ENCODE measurements at regions not wholly inside any gene's neighbourhood (a gene's known extent, or its start where the extent isn't known, plus 50 kb on each side); places are given as distances from the start of the nearest gene placed in this dataset.

GRCh38 chr2:236935083-236935482 lies 150.6 kb upstream of the COPS8 start:
- no peak for FAIRE-seq
- DNase-seq (ENCODE audit: insufficient read length, low spot score) = no peak
- TF ChIP-seq CTCF (IDR thresholded peaks at IDR 0.05; ENCODE audit: insufficient read depth, missing control alignments) = no peak

GRCh38 chr2:236935631-236936445 lies 149.9 kb upstream of the COPS8 start:
- DNase-seq (ENCODE audit: insufficient read length, low spot score) (no peak), FAIRE-seq (no peak)
- no peak for TF ChIP-seq CTCF (IDR thresholded peaks at IDR 0.05; ENCODE audit: insufficient read depth, missing control alignments)

- no peak for FAIRE-seq
- DNase-seq (ENCODE audit: insufficient read length, low spot score) = no peak
- TF ChIP-seq CTCF (IDR thresholded peaks at IDR 0.05; ENCODE audit: insufficient read depth, missing control alignments) = no peak
Measured at GRCh38 chr2:236936446-236936940, 149.2 kb upstream of the COPS8 start.

GRCh38 chr2:236938126-236938525 lies 147.6 kb upstream of the COPS8 start:
- no peak for DNase-seq (ENCODE audit: insufficient read length, low spot score)
- FAIRE-seq = no peak
- no peak for TF ChIP-seq CTCF (IDR thresholded peaks at IDR 0.05; ENCODE audit: insufficient read depth, missing control alignments)

GRCh38 chr2:236939271-236939670 lies 146.4 kb upstream of the COPS8 start:
- no peak for TF ChIP-seq CTCF (IDR thresholded peaks at IDR 0.05; ENCODE audit: insufficient read depth, missing control alignments)
- no peak for FAIRE-seq
- no peak for DNase-seq (ENCODE audit: insufficient read length, low spot score)

GRCh38 chr2:236939721-236940231 lies 145.9 kb upstream of the COPS8 start:
- DNase-seq (ENCODE audit: insufficient read length, low spot score) = no peak
- no peak for TF ChIP-seq CTCF (IDR thresholded peaks at IDR 0.05; ENCODE audit: insufficient read depth, missing control alignments)
- FAIRE-seq = no peak

- FAIRE-seq (no peak), DNase-seq (ENCODE audit: insufficient read length, low spot score) (no peak)
- no peak for TF ChIP-seq CTCF (IDR thresholded peaks at IDR 0.05; ENCODE audit: insufficient read depth, missing control alignments)
Measured at GRCh38 chr2:236940497-236940896, 145.2 kb upstream of the COPS8 start.
